ENCODE measurements at regions not wholly inside any gene's neighbourhood (a gene's known extent, or its start where the extent isn't known, plus 50 kb on each side); places are given as distances from the start of the nearest gene placed in this dataset.

DNA sequence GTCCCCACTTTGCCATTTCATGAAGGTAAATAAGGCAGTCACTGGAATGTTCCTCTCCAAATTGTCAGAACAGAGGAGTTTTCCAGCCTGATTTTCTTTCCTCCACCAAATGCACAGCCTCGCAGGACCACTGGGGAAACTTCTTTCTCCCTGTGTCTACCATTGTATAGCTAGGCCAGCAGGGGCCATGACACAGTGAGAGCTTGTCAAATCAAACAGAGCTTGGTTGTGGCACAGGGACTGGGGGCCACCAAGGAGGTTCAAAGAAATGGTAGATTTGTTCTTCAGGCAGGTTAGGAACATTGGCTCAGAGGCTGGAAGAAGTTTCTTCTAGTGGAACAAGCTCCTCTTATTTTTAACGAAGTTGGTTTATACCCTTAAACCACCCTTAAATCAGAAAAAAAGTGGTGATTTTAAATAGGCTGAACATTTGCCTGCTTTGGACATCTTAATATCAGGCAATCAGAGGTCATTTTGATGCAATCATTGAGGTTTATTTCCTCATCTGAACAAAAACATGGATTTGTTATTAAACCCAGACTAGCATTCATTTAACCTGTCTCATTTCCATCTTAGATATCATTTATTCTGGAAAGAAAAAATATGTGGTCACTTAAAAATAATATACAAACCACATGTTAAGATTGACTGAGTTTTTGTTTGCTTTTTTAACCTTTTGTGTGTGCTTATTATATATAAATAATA is 105.6 kb downstream of the GTPBP8 start:
- DNase-seq, result peak; percentile 28

DNA sequence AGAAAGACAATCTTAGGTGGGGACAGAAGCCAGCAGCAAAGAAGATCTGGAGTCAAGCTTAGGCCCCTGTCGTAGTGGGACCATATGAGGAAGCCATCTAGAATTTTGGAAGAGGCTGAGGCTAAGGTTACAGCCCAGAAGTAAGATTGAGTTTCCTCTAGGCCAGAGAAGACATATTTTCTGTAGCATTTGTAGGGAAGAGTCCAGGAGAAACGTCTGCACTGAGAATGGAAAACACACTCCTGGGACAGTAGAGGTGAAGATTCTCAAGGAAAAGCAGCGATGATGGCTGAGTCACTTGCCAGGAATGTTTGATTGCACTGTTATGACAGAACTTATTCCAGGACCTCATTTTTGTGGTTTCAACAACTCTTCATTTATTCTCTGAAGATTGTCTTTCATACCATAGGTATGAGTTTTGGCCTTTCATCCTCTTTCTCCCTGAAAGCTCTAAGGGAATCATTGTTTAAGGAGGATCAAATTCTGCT is 107.2 kb downstream of the GTPBP8 start:
- peak; percentile 97 for DNase-seq

DNA sequence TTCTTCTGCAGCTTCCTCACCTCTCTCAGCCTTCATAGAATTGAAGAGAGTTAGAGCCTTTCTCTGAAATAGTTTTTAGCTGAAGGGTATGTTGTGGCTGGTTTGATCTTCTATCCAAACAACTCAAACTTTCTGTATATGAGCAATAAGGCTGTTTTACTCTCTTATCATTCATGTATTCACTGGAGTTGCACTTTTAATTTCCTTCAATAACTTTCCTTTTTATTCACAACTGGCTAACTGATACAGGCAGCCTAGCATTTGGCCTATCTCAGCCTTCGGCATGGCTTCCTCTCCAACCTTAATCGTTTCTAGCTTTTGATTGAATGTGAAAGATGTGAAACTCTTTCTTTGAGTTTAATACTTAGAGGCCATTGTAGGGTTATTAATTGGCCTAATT is 109.3 kb downstream of the GTPBP8 start:
- no peak for DNase-seq

DNA sequence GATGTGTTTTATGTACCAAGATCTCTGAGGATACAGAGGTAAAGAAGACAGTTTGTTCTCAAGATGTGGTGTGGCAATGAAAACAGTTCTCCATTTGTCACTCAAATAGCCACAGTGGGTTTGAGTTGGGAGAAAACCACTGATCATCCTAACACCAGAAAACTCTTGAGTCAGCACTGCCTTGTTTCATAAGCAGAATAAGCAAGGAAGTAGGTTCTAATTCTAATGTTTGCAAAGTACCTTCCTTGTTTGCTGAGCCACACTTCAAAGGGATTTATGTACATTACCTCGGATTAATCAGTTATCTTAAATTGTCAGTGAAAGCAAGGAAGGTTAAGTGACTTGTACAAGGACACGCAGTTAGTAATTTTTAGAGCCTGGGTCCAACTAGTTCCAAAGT is 107.8 kb upstream of the BOC start:
- no peak for DNase-seq

DNA sequence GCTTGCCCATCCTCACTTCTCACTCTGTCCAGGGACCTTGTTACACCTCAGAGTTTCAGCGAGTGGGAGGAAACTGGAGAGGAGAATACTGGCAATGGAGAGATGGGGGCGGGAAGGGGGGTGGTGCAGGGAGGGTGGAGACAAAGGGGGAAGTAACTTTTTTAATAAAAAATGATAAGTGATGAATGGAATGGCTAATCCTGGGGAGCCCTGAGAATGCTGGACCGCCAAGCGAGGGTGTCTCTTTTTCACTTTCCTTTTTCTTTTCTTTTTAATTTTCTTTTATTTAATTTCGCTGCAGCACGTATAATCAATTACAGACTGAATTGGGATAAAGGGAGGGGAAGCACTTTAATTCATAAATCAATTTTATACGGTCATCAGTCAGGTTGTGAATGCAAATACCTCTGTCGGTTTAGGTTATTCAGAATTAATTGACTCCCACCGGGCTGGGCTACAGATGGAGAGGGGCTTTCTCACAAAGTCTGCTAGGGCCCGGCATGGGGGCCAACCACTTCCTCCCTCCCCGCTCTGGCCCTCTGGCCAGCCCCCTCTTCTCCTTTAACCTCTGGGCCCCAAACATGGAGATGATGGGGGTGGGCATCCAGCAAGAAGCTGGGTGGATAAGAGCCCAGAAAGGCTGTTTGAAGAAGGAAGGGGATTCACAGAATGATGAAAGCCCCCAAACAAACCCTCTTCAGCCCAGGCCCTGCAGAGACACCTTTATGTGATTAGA is 106.8 kb upstream of the BOC start:
- no peak for DNase-seq

DNA sequence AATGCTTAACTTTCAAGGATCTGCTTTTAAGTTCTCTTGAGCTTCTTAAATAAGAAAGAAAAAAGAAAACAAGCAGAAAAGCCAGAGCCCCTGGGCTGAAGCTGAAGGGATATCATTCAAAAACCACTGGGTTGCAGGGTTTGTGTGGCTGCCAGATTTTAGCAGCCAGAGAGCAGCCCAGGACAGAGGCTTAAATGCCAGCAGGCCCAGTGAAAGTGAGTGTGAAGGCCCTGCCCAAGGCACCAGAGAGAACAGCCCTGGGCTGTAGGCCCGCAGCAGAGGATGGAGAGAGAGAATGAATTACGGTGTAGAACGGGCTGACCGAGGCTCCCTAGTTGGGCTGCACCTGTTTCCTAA is 106.3 kb upstream of the BOC start:
- no peak for DNase-seq

DNA sequence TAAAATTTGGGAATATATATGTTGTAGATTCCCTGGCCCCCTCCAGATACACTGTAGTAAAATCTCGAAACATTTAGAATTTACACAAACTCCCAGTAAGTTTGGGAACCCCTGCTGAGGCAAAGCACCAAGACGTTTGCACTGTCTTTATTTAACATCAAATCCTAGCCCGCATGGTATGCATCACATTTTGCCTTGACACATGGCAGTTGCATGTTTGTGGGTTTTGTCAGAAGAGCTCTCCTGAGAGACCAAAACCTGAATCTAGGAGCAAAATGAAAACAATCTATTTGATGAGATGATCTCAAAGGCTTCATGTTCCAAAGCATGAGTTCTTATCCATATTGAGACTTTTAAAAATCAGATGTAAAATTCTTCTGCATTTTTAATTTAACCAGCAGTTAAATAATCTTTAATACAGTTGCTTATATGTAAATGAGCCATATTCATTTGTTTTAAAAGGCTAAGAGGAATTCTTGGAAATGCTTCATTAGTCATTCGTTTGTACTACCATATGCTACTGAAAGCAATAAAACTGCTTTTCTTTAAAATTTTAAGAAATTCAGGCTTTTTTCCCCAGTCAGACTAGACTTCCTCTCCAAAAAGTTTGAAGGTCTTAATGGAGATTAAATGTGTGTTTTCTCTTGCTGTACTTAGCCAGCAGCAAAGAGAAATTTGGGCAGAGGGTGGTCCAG is 105.2 kb upstream of the BOC start:
- DNase-seq, result peak; percentile 83

DNA sequence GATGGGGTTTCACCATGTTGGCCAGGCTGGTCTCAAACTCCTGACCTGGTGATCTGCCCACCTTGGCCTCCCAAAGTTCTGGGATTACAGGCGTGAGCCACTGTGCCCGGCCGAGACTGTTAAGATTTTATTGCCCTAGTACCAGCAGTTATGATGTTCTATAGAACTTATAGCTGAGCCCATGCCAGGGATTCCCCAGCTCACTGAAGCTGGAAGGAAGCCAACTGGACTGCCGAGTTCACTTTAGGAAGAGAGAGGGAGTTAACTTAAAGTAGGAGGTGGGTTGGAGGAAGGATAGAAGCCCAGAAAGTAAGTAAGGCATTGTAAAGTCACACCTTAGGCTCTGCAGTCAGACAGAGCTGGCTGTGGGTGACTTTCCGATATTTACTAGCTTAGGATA is 101.1 kb upstream of the BOC start:
- peak; percentile 49 for DNase-seq

DNA sequence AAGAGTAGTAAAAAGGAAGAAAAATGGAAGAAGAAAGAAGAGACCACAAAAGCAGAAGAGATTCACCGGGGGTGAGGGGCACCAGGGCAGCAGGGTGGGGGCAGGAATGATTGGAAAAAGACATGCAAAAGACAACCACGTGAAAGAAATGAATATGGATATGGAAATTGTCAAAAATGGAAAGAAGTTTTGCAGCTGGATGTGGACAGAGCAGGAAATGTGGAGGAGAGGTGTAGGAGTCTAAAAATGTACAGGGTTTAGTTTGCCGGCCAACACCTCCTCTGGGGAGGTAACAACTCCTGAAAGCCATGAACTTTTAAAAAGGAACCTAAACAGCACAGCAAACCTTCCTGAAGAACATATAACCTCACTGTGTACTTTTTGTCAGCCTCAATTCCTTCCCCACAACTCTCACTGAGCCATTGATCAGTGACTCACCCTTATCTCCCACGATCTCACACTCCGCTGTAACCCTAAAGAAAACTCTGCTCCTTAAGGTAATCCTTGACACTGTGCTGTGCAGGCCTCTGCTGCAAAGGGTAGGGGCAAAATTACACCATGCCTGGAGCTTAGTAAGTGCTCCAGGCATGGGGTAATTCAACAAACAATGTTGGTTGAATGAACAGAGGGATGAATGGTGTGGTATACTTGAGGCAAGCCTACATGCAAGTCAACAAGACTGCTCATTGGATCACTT is 100.2 kb upstream of the BOC start:
- peak; percentile 43 for DNase-seq

DNA sequence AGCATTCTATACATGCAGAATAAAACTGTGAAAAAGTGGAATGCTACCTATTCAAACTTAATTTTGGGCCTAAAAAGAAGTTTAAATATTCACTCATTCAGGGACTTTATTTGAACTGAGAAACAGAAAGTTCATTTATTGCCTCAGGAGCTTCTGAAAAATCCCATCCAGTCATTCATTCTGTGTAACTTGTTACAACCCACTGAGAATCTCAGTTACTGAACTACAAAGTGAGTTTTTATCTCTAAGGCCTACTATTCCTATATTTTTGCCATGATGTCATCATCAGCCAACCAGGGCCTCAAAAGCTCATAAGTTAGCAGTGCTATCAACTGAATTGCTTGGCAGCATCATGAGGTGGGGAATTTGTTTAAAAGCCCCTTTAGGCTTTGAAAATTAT is 98.0 kb upstream of the BOC start:
- DNase-seq, result no peak

DNA sequence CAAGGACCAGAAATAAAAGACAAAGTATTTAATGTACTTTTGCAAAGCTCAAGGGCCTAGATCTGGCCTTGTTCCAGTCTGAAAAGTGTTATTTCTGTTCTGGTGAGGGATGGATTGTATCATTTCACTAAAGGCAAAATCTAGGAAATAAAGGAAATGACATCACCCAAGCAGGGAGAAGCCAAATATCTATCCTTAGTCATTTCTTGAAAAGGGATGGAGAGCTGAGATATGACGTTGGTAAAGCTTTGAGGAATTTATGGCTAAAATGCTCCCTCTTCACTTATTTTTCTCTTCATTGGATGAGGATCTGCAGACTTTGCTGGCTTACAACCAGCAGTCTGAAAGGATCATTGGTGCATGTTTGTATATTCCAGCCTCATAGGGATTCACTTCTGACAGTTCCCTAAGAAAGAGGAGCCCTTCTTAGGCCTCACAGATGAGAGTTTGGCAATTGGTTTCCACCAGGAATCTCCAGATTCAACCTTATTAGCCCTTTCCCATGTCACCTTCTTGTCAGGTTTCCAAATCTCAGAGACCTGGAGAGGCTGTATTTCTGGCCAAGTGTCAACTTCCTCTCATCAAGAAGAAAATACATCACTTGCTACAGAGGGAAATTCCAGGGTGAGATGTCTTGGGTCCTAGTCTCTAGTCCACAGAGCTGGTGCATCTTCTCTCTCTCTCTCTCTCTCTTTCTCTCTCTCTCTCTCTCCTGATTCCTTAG is 93.7 kb upstream of the BOC start:
- peak; percentile 92 for DNase-seq

DNA sequence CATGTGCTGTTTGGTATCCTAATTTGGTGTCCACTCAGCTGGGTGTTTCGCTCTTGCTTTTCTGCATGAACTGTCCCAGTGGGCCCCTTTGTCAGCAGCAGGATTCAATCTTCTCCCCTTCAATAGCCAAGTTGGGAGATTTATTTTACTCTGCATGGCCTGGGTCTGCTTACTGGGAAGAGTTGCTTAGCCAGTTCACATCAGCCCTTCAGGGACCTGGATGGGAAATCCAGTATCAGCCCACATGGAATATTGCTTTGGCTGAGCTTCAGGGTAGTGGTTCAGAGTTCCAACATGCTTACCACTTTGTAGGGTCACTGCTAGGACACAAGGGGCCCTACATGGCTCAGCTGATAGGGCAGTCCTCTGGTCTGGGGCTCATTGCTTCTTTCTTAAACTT is 93.0 kb upstream of the BOC start:
- no peak for DNase-seq

DNA sequence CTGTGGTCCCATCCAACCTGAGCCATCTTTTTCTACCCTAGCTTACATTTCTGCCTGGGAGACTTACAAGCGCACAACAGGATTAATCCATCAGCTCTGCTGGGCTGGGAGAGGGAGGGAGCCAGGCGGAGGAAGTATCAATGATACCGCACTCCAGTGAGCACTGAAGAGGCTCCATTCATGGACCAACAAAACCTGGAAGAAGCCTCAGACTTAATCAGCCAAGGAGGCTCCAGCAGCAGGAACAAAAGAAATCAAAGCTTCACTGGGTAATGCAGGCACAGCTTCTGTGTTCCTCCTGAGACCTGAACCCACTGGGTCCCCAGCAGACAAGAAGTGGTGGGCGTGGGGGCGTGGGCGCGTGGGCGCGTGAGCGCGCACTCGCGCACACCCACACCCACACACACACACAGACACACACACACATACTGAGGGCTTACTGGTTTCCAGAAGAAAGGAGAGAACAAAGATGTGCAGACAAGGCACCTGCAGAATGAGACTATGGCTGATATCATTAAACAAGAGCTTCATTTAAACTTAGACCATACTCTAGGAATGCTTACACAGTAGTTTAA is 87.0 kb upstream of the BOC start:
- no peak for DNase-seq

DNA sequence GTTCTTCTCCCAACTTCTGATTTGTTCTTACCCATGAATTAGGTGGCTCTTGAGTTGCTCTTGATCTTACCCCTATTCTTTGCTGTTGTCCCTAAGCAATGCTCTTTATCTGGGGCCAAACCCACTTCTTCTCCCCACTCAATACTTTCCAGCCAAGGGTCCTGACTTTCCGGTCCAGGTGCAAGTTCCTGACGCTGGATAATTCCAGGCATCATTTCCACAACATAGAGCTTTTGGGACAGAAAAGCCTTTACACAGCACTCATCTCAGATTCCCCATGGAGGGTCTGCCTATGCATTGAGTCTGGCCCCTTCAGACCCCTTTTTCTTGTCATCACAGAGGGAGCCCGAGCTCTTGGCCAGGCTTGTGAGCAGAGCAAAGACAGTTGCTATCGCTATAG is 85.4 kb upstream of the BOC start:
- no peak for DNase-seq

DNA sequence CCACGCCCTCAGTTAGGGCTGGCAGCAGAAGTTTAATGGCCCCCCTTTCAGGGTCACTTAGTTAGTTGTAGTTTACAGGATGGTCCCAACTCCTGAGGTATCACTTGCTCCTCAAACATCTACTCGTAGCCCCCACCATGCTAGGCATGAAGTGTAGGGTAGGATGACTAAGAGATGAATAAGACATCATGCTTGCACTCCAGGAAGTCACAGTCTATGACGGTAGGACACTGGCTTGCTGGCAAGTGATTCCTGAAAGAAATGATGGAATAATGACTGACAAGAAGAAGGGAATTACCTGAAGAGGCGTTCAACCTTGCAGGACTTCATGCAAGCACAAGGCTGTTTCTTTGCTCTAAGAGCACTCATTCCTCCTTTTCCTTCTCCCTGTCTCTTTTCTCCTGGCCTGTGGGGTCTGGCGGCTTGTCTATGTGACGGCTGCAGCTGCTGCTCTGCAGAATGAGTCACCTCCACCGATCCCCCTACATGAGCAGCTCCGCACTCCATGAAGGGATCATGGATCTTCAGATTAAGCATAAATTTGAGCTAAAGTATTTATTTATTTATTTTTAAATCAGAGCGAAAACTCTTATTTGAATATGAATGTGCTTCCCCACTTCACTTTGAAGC is 82.9 kb upstream of the BOC start:
- DNase-seq, result peak; percentile 44

DNA sequence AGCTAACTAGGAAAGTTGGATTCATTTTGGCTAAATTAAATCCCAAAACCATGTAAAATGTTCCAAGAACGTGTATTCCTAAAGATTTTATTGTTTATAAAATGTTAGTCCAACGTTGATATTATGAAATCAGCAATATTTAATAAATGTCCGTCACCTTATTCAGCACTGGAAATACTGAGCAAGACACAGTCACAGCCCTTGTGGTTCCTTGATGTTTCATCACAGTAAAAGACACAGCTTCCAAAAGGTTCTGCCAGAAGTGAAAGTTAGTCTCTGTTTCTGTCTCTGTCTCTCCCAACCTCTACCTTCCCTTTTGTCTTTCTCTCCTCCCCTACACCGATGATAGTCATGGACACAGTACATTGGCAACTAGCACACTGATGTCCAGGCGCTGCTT is 82.2 kb upstream of the BOC start:
- no peak for DNase-seq

DNA sequence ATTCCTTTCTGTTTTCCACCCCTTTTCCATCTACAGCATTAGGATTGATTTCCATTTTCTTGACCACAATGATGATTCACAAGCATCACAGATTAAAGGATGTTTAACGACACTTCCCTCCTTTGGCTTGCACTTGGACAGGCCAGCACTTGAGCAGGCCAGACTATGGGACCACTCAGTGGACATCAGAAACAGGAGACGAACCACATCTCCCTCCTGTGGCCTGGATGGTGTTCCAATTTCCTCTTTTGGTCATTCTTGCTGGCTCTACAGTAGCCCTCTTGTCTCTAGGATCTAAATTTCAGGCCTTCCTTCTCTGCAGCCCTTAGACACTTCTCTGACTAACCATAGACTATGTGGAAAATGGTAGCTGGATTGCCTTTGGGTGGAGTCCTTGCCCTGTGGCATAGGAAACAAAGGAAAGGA is 78.8 kb upstream of the BOC start:
- DNase-seq, result peak; percentile 72

DNA sequence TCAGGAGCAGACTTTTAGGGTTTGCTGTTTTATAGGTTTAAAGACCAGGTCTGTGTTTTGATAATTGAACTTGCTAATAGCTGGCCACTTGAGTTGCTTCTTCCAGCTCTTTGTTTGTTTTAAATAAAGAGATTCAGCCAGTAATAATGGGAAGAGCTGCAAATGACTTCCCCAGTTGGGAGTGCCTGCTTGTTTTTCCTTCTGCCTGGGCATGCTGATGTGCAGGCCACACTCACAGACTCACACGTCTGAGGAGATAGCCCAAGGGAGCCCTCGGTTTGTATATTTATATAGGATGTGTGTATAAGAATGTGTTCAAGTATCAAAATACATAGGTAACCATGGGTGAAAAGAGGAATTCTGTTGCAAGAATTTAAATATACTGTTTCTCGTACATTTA is 78.2 kb upstream of the BOC start:
- no peak for DNase-seq

DNA sequence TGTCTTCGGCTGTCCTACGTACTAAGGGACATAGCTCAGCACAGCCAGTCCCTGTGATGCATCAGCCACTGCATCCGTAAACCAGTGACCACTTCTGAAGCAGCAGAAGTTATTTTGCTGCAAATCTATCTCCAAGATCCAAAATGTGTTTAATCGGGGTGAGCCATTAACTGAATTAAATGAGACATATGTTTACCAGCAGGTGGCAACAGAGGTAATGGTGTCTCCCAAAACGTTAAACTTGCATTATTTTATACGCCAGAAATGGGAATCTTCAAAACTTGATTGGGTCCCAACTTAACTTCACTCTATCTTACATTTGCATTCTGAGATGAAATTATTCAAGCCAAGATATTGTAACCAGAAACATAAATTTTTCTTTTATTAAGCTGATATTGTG is 75.3 kb upstream of the BOC start:
- peak; percentile 46 for DNase-seq

DNA sequence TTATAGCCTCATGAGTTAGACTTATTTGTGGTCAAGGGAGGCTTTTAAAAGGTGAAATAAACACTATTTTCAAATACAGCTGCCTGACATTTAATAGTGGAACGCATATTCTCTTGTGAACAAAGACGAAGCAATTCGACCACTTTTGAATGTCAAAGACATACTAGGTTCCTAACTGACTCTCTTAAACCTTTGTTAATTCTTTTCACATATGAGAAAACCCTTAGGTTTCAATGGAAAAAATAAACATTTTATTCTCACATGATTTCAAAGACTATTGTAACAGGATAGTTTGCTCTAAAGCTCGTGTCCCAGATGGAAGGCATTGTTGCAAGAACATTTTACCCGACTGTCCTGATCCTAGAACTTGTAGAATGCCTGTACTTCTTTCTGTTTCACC is 74.8 kb upstream of the BOC start:
- DNase-seq, result no peak

DNA sequence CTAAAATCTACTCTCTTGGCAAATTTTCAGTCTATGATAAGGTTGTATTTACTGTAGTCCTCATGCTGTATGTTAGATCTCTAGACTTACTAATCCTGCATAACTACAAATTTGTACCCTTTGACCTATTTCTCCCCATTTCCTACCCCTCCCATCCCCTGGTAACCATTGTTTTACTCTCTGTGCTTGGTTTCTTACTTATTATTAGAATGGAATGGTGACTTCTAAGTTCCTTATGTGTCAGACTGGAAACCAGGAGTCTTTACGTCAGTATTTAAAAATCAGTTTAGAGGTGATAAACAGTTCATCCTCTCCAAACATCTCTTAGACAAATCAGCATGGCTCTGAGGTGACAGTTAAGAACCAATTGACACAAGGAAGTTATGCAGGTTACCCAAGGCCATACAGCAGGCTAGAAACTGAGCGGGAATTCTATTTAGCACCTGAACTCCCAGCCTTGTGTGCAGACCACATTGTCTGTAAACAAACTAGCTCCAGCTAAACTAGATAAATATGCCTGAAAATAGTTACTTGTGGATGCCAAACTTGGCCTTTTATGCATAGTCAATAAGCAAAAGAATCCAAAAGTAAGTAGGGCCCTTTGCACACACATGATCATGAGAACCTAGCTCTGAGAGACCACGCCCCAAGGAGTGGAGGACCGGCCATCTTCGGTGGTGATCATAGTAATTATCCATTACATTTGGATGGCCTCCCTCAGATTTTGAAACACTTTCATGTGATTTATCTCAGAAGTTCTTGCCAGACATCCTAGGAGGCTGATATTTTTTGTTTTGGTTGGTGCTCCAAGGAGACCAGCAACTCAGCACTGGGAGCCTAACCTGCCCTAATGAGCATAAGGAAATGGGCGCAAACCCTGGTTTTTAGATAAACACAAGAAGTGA is 72.3 kb upstream of the BOC start:
- DNase-seq, result no peak

Measured in fibroblast of skin of right quadriceps (primary cell).